Activated CD4-positive, alpha-beta T cell treated with anti-CD3 and anti-CD28 coated beads, Interleukin-2, amount 50 U/mL, for 4 hours (primary cell): ENCODE measurements at regions not wholly inside any gene's neighbourhood (a gene's known extent, or its start where the extent isn't known, plus 50 kb on each side); places are given as distances from the start of the nearest gene placed in this dataset.

Experiments used
- DNase-seq, 2 experiments: peaks; one replicate each; pipeline ENCODE4 v3.0.0-alpha.2; 2020

DNA sequence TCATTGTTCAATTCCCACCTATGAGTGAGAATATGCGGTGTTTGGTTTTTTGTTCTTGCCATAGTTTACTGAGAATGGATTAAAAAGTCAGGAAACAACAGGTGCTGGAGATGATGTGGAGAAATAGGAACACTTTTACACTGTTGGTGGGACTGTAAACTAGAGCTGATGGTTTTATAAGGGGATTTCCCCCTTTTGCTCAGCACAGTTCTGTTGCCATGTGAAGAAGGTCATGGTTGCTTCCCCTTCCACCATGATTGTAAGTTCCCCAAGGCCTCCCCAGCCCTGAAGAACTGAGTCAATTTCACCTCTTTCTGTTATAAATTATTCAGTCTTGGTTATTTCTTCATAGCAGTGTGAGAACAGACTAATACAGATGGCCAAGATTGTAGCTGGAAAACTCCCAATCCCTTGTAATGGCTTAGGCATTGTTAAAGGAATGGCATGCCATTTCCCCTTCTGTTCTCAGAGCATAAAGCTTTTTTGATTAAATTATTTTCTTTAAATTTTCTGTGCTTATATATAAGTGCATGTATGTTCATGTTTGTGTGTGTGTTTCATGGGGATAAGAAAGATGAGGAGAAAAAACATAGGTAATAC lies 144.8 kb downstream of the BACH1 start:
- no peak for DNase-seq

DNA sequence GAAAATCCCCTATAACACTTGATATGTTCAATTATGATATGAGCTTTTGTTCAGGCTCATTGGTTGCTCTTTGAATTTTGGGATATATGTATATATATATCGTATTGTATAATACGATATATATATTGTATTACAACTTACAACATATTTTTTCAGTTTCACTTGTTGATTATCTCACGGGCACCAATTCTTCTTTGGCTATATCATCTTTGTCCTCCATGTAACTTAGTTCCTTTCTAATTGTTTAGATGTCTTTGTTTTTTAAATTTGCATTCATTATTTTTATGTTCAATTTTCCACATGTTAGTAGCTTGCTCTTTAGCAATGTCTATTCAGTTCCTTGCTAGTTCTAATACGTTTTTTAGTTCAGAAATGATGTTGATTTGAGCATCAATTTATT lies 150.0 kb downstream of the BACH1 start:
- no peak for DNase-seq

DNA sequence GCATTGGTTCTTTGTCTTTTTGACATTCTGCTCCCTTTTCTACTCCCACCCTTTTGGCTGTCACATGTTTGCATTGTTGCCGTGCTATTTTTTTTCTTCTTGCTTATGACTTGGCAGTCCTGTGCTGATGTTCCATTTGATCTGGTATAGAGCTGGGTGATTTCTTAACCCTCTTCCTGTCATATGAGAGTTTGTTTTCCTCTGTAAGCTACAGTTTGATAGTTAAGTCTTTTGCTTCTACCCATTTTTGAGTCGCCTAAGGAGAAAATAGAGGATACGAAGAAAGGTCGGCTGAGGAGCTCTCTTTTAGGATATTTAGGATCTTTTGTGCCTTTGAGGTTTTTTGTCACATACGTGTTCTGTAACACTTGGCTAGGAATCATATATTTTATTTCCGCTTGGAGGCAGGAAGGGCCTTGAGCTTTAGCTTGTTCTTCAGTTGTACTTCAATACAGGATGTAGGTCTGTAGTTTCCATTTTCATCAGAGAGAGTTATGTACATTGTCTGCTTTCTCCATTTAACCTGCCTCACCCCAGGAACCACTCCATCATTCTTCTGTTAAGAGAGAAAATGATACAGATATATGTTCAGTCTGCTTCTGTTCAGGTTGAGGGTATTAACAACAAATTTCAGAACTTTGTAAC lies 150.7 kb downstream of the BACH1 start:
- no peak for DNase-seq

DNA sequence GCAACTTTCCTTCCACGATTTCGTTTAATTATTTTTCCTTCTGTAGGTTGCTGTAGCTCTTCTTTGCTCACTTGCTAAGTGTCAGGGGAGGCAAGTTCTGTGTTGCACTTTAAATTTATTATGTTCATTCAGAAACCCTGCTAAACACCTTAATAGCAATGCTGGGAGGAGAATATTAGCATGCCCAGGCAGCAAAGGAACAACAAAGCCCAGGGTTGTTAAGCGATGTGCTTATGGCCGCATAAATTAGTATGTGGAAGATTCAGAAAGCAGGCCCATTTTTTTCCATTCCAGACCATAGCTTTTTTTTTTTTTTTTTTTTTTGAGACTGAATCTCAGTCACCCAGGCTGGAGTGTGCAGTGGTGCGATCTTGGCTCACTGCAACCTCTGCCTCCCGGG lies 151.3 kb downstream of the BACH1 start:
- DNase-seq, result no peak

DNA sequence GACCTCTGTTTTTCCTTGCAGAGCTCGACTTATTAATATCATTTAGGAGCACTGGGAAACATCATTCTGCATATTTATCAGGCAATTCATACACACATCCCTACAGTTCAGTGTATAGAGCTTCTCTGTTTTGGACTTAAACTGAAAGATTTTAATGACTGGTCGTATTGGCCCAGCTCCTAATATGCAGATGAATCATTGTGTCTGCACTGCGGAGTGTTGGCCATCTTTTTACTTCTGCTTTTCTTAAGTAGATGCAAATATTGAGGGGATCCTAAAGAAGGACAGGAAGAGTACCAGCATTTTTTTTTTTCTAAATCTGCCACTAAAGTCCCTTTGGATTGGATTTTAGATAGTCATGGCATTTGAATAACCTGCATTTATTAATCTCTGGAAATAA lies 154.8 kb downstream of the BACH1 start:
- no peak for DNase-seq

DNA sequence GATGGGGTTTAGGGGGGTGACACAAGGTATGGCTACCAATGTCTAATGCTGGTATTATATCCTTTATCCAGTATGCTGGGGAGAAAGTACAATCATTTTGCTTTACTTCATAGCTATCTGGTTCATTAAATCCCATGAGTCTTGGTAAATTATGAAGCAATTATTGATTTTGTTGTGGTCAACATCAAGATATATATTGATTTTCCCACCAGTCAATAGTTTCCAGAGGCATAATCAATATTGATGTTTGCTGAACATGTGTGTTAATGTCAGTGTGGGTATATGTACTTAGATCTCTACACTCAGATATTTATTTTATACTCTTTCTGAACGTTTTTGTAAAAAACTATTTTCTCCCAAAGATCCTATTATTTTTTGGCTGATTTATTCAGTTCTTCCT lies 155.5 kb downstream of the BACH1 start:
- DNase-seq, result no peak

DNA sequence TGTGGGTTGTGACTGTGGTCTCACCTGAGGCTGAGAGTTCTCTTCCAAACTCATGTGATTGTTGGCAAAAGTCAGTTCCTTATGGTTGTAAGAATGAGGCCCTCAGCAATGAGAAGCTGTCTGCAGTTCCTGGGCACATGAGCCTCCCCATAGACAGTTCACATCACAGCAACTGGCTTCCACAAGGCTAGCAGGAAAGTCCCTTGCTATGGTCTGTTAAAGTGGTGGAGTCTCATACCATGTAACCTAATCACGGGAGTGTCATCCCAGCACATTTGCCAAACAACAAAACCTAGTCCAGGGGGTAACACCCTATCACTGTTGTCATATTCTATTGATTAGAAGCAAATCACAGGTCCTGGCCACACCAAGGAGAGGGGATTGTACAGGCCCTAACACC lies 163.8 kb downstream of the BACH1 start:
- no peak for DNase-seq

DNA sequence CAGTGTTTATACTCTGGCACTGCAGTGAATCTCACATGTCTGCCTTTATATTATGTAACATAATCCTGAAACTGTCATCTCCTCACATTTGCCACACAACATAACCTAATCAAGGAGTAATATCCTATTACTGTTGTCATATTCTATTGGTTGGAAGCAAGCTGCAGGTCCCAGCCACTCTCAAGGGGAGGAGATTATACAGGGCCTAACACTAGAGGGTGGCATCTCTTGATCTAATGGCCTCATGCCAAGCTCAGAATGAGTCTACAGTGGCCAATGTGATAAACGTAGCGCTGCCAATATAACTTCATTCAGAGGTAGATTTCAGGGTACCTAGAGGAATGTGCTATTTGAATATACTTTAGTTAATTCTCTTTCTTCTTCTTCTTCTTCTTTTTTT lies 166.8 kb downstream of the BACH1 start:
- no peak for DNase-seq

DNA sequence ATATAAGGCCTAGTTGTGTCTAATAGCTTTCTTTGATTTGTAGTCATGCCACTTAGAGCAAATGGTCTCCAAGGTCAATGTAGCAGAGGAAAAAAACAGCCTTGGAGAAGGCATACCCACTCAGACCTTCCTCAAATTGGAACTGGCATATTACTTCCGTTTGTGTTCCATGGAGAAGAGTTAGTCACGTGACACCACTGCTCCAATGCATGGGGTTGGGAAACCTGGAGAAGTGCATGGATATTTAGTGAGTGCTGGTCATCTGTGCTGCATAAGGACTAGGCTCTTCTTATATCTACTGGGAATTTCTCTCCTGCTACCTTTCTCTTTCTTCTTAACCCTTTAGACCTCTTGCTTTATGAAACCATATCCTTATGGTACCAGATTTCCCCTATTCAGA lies 167.8 kb downstream of the BACH1 start:
- no peak for DNase-seq

DNA sequence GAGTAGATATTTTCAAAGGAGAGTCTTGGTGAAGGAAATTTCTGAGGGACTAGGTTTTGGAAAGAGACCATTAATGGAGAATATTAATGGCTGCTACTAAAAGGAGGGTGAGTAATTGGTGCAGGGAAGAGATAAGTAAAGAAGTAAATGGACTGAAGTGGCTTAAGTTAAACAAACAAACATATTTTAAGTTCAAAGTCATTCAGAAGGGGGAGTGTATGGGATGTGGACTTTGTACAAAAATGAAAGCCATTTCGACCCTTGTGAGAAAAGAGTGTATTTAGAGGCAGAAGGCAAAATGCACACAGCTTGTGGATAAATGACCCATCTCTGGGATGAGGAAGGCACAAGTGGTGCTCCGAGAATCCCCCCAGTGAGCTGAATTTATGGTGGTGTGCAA lies 171.7 kb downstream of the BACH1 start:
- DNase-seq, result no peak

DNA sequence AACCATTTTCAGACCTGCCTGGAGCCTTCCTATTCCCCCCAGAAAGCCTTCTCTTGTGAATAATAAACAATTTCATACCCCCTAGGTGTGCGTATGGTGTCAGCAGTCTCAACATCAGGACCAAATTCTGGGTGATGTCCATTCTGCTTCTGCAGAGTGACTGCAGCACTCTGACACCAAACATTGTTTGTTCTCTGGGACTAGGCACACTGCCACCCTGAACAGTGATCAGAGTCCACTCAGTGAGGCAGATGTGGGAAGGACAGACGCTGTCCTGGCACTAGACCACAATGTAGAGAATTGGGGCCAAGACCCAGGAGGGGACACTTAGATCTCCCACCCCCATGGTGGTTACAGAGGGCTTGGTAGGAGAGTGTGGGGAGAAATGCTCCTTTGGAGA lies 175.1 kb downstream of the BACH1 start:
- no peak for DNase-seq

DNA sequence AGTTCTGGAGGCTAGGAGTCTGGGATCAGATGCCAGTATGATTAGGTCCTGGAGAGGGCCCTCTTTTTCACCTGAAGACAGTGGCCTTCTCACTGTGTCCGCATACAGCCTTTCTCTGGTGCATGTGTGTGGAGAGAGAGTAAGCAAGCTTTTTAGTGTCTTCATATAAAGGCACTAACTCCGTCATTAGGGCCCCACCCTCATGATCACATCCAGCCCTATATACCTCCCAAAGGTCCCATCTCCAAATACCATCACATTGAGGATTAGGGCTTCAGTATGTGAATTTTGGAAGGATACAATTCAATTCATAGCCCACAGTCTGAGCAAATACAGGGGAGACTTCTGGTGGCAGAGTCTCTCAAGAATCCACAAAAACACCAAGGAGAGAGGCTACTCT lies 176.6 kb downstream of the BACH1 start:
- DNase-seq, result no peak

DNA sequence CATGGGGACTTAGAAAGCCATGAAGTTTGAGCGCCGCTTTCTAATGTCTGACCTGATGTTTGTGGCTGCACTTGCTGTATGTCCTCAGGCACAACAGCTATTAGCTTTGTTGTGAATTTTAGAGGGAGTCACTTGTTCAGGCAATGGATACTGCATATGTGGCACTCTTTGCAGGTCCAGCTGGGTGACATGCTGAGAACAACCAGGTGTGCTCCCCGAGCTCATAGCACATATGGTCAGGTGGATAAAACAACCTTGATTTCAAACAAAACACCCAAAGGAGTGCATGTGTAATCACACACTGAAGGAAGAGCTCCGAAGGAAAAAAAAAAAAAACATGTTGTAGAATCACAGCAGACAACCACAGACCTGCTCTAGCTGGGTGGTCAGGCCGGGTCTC lies 178.6 kb downstream of the BACH1 start:
- DNase-seq, result no peak

DNA sequence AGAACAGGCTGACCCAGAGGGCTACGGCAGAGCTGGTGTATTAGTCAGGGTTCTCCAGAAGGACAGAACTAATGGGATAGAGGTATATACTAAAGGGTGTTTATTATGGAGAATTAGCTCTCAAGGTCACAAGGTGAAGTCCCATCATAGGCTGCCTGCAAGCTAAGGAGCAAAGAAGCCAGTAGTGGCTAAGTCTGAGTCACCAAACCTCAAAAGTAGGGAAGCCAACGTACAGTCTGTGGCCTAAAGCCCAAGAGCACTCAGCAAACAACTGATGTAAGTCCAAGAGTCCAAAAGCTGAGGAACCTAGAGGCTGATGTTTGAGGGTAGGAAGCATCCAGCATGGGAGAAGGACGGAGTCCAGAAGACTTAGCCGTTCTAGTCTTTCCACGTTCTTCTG lies 179.2 kb downstream of the BACH1 start:
- no peak for DNase-seq

DNA sequence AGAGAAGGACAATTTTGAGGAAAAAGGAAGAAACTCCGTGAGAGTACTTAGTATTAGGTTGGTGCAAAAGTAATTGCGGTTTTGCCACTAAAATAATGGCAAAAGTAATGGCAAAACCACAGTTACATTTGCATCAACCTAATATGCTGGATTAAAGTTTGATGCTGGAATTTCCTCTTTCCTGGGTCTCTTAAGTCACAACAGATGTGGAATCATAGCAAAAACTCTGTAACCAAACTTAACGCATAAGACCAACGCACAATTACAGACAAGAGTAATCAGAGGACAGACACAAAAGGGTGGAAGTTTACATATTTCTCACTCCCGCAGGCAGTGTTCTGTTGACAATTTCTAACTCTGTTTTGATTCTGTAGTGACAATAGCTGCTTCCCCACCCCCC lies 182.4 kb downstream of the BACH1 start:
- DNase-seq, result no peak

DNA sequence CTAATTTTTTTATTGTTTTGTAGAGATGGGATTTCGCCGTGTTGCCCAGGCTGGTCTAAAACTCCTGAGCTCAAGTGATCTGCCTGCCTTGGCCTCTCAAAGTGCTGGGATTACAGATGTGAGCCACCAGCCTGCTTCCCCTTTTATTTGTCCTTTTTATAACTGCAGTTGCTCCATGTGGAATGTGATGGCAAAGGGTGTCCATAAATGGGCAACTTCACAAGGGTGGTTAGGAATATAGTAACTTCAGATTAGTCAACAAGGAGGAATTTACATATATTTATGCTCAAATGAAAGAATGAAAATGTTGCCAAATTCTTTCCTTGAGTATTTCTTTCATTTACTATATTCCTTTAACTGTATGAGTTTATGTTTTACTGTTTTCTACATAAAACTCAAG lies 182.9 kb downstream of the BACH1 start:
- DNase-seq, result no peak

DNA sequence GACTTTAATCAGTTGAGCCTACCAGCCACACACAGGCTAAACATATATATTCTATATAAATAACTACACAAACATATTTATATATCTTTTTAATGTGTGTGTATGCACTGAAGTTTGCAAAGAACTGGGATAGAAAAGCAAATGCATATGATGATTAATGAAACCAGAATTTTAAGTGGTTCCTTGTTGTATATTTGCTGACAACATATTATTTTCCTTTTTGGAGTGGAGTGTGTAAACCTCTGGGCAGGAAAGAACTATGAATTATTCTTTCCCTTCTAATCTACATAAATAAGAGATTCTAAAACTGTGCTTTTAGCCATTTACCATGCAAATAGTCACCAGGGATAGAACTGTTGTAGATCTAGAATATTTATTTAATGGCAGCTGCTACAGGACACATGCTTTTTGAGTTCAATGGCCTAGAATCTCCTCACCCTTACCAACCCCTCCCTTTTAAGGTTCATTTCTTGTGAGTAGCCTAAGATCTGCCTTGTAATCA lies 187.6 kb downstream of the BACH1 start:
- no peak for DNase-seq
